NT2/D1 (cell line): ENCODE measurements at regions not wholly inside any gene's neighbourhood (a gene's known extent, or its start where the extent isn't known, plus 50 kb on each side); places are given as distances from the start of the nearest gene placed in this dataset.

ENCODE experiments used
- SUZ12 ChIP-seq: IDR thresholded peaks from 2 replicates; pipeline ENCODE4 v1.6.1; 2011; ENCODE audit not compliant: insufficient read length, insufficient read depth; ENCODE audit errors: extremely low read depth
- YY1 ChIP-seq: IDR thresholded peaks from 2 replicates; pipeline ENCODE4 v1.6.1; 2011; ENCODE audit not compliant: insufficient read length, insufficient read depth
- ZNF274 ChIP-seq: IDR thresholded peaks from 2 replicates; pipeline ENCODE4 v1.6.1; 2011; ENCODE audit warnings: mild to moderate bottlenecking, low read depth, low read length

- TF ChIP-seq YY1 = no peak
- no peak for TF ChIP-seq SUZ12
- TF ChIP-seq ZNF274 = no peak
These were observed 479.4 kb downstream of the NR2F1-AS1 start for GRCh38 chr5:93101661-93102060.
